UCSD-AML1 (cell line): ENCODE measurements at regions not wholly inside any gene's neighbourhood (a gene's known extent, or its start where the extent isn't known, plus 50 kb on each side); places are given as distances from the start of the nearest gene placed in this dataset.
"Not testable (repeated sequence)": the region's sequence is repeated elsewhere in the genome, so short reads cannot be mapped to it uniquely, and the experiment has no call there.

Experiments used
- DNase-seq: peaks from one replicate; lab custom pipeline; 2025; ENCODE audit not compliant: unreplicated experiment; lab: John Stamatoyannopoulos, UW

DNA sequence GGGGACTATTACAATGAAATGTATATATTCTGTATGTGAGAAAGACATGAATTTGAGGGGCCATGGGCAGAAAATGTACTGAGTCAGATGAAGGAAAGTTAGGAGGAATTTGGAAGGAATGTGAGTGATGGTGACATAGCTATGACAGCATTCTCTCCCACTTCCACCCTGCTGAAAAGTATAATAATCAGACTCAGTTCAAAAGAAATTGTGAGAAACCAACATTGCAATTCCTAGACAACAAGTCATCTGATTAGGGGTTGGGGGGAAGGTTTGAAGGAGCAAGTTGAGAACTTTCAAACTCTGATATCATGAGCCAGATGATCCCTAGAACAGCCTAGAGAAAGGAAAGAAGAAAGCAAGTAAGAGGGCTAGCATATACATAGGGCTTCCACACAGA, 370.6 kb downstream of the DMRTA1 start:
- no peak for DNase-seq

DNA sequence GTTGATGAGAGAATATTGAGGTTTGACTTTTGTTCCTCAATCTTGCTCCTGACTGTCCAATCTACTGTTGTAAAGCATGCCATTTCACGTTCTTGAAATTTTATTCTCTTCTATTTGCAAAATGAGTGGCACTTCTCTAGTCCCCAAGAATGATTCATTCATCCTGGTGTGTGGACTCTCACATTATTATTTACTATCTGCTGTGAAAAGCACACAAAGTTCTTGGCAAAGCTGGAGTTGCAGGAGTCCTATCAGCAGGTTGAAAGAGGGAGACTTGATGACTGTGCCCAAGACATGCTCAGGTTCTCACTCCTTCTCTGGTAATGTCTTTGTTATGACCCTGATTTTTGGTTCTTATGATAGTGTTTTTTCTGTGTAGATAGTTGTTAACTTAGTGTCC, 382.6 kb downstream of the DMRTA1 start:
- DNase-seq = no peak

DNA sequence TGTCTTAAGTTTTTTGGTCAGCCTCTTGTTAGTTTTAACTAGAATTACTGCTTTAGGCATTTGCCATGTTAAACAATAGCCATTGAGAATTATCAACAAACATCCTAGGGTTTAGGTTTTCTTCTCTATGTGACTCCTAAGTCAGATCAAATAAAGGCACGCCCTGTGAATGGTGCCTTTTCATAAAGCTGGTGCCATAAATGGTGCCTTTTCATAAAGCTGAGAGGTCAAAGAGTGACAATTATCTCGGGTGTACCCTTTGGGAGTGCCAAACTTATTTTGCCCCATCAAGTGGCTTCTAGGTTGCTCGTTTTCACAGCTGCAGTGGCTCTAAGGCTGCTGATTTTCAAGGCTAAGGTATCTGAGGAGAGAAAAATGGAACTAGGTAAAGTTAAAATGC, 391.6 kb downstream of the DMRTA1 start:
- DNase-seq = no peak

DNA sequence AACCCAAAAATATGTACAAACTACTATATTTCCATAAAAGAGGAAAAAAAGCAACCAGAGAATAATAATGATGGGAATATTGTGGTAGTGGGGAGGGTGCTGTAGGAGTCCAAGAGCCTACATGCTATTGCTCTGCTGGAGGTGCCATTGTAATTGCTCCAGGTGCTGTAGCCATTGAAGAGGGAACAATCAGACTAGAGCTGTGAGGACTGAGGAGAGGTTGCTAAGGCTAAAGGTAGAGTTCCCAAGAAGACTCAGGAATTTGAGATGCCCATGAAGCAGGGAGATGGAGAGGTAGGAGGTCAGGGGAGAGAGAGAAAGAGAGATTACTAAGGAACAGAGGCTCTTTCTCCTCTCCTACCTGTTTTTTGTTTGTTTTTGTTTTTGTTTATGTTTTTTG, 394.0 kb downstream of the DMRTA1 start:
- no peak for DNase-seq

DNA sequence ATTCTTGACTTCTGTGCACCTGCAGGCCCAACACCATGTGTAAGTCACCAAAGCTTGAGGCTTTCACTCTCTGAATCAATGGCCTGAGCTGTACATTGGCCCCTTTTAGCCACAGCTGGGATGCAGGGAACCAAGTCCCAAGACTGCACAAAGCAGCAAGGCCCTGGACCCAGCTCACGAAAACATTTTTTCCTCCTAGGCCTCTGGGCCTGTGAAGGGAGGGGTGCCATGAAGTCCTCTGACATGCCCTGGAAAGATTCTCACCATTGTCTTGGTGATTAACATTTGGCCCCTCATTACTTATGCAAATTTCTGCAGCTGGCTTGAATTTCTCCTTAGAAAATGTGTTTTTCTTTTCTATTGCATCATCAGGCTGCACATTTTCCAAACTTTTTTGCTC, 398.6 kb downstream of the DMRTA1 start:
- DNase-seq = not testable (repeated sequence)

DNA sequence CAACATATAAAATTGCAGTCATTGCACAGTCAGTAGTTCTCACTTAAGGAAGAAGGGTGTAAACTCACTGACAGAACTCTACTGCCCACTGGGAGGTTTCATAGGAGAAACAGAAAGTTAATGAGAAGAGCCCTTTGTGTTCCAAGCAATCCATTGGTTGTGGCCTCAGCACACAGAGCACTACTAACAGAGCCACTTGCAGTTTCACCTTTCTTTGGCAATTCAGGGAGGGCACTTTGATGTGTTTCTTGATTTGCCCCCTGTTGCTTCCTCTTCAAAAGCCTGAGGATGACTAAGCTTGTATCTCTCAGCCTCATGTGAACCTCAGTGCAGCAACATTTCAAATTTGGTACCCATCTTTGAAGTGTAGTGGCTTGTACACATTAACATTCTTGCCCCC, 409.4 kb downstream of the DMRTA1 start:
- DNase-seq = no peak

DNA sequence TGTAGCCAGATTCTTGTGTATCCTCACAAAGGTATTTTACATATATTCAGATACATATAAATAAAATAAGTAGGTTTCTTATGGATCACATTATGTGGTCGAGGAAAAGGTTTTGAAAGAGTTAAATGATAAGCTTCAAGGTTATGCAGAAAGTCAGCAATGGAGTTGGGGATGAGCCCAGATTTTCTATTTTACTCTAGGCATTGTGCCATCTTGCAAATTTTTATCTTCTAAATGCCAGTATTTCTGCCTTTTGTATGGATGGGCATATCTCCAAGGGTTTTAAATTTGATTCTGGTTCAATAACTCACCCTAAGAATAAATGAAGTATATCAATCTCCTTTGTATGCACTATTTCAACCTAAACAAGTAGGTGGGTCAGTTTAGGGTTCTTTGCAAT, 410.7 kb downstream of the DMRTA1 start:
- no peak for DNase-seq

DNA sequence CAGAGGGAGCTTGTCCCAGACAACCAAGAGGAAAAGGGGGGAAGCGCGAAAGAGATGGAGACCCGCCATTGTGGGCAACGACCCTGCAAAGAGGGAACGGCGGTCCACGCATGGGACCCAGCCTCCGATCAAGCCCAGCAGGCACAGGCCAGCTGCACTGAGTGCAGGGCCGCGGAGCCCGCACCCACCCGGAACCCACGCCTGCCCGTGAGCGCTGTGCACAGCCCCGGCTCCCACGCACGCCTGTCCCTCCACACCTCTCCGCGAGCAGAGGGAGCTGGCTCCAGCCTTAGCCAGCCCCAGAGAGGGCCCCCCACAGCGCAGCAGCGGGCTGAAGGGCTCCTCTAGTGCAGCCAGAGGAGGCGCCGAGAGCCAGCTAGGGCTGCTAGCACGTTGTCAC, 416.5 kb downstream of the DMRTA1 start:
- no peak for DNase-seq

DNA sequence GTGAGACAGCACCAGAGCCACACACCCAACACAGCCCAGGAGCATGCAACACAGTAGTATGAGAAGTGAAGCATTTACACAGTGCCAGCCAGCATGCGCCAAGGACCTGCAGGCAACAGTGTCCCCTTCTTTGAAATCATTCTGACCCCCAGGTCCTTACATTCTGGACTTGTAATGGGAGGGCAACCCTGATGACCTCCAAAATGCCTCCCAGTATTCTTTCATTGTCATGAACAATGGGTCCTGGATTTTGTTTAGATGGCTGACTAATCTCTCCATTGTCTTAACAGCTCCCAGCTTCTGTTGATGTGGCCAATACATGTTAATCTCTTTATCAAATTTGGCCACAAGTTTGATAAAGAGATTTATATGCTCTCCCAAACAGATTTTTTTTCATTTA, 417.1 kb downstream of the DMRTA1 start:
- DNase-seq = no peak

DNA sequence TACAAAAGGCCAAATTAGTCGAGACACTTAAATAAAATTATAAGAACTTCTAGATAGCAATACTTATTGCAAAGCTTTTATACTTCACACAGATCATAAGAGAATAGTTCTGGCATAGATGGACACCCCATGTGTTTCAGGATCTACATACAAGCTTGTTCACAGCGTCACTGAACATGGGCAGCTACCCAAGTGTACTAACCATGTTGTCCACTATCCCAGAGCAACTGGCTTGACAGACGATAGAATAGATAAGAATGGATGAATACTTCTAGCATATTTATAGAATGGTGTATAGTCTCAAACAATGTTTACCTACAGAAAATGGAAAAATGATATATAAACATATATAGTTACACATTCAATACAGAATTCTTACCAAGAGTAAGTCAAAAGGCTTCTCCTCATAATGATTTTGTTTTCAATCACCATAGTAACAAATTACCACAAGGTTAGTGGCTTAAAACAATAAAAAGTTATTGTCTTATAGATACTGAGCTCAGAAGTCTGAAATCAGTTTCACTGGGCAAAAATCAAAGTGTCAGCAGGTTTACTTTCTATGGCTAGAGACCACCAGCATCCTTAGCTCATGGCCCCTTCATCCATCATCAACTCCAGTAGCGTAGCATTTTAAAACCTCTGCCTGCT, 446.7 kb downstream of the DMRTA1 start:
- no peak for DNase-seq

DNA sequence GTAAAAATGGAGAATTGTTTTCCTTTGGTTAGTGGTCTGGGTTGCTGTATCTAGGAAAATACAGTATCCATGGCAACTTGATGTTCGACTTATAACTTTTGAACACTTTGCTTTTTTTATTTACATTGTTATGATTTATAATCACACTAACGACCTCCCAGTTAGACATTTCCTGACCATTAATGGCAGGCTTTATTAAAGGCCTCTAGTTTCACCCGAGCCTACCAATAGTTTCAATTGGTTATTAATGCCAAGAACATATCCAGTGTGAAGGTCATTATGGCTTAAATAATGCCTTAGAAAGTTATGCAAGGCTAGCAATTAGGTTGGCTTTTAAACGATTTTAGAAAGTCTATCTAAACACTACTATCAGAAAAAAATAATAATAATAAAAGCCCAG, 452.0 kb downstream of the DMRTA1 start:
- DNase-seq = no peak

DNA sequence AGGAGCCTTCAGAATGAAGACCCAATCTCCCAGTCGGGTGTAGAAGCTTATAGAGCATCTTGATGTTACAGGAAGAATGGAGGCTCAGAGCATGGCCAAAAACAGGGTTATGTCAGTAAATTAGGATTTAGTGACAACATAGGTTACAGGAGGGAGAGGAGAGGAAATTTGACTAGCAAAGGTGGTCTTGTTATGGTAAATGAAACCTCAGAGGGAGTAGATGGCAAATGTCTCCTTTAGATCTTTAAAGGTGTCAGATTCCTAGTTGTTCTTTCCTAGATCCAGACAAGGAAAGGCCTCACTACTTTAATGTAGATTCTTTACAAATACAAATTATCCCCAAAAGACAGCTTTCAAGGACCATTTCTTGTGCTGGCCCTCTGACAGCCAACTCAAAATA, 465.0 kb downstream of the DMRTA1 start:
- no peak for DNase-seq

DNA sequence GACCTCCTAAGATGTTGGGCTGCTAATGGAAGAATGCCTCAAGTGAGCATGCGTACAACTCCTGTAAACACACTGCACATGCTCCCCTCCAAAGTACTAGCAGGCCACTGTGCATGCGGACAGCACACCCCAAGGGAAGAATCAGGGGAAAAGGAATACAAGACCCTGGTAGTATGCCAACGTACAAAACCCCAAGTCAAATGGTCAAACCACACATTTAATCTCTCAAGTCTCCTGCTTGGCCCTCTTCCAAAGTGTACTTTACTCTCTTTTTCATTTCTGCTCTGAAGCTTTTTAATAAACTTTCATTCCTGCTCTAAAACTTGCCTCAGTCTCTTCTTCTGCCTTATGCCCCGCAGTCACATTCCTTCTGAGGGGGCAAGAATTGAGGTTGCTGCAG, 466.4 kb downstream of the DMRTA1 start:
- DNase-seq = no peak

DNA sequence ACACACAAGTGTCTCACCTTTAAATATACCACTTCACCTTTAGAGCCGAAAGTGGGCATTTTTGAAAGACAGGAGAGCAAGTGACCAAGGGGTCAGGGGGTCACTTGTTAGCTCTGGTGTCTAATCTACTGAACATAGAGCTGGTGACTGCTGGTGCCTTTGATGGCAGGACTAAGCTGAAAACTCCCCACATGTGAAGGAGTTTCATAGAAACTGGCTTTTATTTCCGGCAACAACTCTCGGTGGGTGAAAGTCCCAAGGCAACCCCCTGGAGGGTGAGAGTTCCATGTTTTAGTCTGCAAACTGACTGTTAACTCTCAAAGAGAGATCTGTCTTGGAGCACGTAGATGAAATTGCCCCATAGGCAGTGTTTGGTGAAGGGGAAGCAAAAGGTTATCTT, 466.9 kb downstream of the DMRTA1 start:
- no peak for DNase-seq

DNA sequence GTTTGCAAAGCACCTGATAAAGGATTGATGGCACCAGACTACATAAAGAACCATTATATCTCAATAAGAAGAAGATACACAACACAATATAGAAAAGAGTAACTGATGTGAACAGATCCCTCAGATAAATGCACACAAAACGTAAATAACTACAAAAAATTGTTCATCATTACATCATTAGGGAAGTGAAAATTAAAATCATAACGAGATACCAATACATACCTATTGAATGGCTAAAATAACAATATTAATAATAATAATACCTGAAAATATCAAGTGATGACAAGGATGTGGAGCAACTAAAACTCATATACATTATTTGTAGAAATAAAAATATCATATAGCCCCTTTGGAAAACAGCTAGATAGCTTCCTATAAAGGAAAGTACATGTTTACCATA, 469.5 kb downstream of the DMRTA1 start:
- DNase-seq = no peak

DNA sequence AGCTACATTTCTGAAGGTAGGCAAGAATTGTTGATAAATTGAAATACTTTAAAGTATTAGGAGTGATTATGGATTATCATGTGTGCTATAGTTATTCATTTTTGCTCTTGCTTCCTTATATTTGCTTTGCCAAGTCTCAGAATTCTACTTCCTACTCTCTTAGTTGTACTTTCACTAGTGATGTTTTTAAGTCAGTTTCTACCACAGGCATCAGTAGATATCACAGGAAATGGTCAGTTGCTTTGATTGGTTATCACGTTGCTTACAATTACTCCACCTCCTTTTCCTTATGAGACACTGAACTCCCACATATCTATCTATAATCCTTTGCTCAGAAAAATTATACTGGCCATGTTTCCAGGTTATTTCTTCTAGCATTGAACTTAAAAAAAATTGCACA, 472.8 kb downstream of the DMRTA1 start:
- DNase-seq = no peak

DNA sequence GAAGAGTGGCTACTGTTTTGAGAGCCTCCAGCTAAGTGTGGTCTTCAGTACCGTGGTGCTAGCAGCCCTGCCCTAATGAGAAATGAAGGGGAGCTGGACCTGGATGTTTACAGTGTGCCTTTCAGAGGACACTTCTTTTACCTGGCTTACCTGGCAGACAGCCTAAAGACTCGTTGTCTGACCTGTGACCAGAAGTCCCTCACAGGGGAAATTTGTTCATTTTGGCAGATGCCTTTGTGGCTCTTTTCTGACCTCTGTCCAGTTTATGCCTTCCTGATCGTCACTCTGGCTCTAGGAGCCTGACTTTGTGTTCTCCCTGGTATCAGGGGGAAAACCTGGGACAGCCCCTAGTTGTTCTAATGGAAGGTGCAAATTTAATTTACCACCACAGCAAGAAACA, 475.1 kb downstream of the DMRTA1 start:
- DNase-seq = no peak

DNA sequence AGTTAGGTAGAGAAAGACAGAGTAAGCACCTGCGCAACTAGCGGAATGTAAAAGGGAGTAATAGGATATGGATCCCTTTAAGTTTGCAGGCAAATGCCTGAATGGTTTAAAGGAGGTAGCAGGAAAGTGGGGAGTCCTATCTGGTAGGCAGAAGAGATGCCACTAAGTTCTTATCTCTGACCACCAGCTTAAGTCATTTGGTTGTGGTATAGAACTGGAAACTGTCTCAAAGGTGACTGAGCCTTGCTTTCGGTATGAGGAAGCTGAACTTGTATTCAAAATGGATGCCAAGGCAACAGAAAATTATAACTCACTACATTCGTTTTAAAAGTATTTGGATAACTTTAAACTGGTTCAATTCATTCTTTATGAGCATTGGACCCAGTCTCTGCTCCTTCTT, 475.6 kb downstream of the DMRTA1 start:
- no peak for DNase-seq

DNA sequence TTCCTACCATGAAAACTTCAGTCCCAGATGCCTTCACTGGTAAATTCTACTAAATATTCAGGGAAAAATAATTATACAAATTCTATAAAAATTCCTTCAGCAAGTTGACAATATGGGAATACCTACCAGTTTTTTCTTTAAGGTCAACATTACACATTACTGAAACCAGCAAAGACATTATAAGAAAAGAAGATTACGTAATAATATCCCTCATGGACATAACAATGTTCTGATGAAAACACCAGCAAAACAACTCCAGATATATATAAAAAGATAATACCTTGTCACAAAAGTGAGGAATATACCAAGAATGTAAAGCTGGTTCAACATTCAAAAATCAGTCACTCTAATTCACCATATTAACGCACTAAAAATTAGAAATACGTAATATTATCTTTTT, 507.9 kb downstream of the DMRTA1 start:
- DNase-seq = no peak

DNA sequence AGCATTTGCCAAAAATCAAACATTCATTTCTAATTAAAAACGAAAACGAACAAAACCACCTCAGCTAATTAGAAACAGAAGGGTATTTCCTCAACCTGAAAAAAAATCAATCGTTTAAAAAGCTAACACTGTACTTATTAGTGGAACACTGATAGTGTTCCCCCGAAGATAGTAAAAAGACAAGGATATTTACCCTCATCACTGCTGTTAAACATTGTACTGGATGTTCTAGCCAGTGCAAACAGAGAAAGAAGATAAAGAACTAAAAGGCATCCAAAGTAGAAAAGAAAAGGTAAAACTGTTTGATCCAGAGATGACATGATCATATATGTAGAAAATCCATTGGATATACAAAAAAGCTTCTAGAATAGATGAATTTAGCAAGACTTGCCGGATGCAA, 508.3 kb downstream of the DMRTA1 start:
- no peak for DNase-seq

DNA sequence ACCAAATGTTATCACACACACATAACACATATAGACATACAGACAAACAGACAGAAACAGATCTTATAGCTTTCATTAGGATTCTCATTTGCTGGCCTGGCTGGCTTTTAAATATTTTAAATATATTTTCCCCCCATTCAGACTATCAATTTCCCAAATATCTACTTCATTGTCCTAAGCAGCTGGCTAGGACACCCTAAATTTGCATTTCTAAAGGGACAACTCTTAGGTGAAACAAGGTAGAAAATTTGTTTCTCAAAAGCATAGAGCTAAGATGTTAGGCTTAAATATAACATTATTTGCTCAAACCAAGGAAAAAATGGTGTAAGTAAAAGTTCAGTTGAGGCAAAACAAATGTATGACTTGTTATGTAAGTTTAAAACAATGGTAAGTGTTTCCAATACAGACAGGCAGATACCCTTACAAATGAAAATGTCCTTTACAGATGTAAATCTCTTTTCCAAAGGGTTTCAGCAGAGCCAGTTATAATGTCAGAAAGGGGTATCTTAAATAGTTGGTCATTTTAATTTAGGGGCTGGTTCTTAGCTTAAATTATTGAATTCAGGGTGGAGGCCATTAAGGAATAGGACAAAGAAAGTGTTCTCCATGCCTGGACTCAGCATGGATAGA, 522.8 kb downstream of the DMRTA1 start:
- DNase-seq = no peak

DNA sequence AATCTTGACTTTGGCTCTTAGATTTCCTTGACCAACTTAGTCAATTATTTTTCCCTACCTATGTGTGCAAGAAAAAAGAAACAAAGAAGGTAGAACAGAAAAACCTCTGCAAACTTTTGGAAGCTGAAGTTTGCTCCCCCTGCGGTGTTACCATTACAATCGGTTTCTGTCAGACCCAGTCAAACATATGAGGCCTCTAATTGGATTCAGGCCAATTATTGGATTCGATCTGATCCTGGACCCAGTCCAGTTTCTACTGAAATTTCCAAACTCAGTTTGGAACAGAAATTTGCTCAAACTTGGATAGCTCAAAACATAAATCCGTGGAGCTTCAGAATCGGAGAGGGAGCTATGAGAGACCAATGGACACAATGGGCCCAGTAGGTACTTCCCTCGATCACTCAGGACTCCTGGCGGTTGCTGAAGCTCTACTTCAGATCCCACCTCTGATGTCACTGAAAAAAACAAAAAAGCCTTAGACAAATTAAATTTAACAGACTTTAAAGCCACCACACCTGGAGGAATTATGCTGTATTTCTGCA, 523.9 kb downstream of the DMRTA1 start:
- no peak for DNase-seq

DNA sequence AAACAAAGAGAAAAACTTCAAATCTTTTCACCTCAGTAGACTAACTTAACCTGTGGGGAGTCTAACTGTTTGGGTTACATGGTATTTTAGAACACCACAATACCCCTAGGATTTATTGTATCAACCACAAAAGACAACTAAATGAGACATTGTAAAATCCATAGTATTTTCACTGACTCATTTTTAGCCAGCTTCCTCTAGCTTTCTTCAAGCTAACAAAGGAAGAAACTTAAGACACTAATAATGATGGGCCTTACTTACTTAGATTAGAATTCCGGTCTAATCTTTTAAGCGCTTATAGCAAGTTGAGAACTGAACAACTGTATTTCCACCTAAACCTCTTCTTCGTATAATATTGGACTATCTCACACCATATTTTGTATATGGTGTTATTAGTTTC, 529.3 kb downstream of the DMRTA1 start:
- DNase-seq = no peak
